H1 (cell line): ENCODE measurements at regions not wholly inside any gene's neighbourhood (a gene's known extent, or its start where the extent isn't known, plus 50 kb on each side); places are given as distances from the start of the nearest gene placed in this dataset.

ENCODE experiments used
- CBX5 ChIP-seq: fragments of 300-800, 300-1000 bp; sonication (generic); IDR thresholded peaks from 2 replicates; pipeline ENCODE4 v1.7.1; 2016; ENCODE audit warnings: antibody characterized with exemption, low read length, low read depth
- CHD7 ChIP-seq: fragments of 300-600 bp; sonication (generic); IDR thresholded peaks from 2 replicates; pipeline ENCODE4 v1.7.1; 2012; ENCODE audit warnings: low read length, moderate library complexity, mild to moderate bottlenecking, inconsistent platforms; ENCODE audit not compliant: insufficient replicate concordance
- EZH2 ChIP-seq: fragments of 200-600 bp; sonication (generic); IDR thresholded peaks from 2 replicates; pipeline ENCODE4 v1.7.1; 2012; ENCODE audit warnings: low read depth, mild to moderate bottlenecking, moderate library complexity, low read length, inconsistent platforms; ENCODE audit not compliant: severe bottlenecking
- GABPA ChIP-seq: IDR thresholded peaks from 2 replicates; pipeline ENCODE4 v1.6.1; 2011; ENCODE audit warnings: mild to moderate bottlenecking, low read length, moderate library complexity, borderline replicate concordance; ENCODE audit not compliant: insufficient read depth
- HDAC2 ChIP-seq, 2 experiments: fragments of 300-600 bp in 1 of 2; sonication (generic) in 1 of 2; IDR thresholded peaks; 2 replicates each; pipeline ENCODE4 v1.6.1; 2011 to 2012; ENCODE audit warnings: low read depth in 2 of 2, low read length in 2 of 2, mild to moderate bottlenecking in 2 of 2, moderate library complexity in 2 of 2, borderline replicate concordance in 1 of 2, inconsistent platforms in 1 of 2
- SAP30 ChIP-seq: fragments of 300-600 bp; sonication (generic); IDR thresholded peaks from 2 replicates; pipeline ENCODE4 v1.7.1; 2012; ENCODE audit warnings: low read length, moderate library complexity, mild to moderate bottlenecking, inconsistent platforms; ENCODE audit not compliant: insufficient read depth, insufficient replicate concordance

- no peak for TF ChIP-seq CHD7
- TF ChIP-seq GABPA = no peak
- no peak for TF ChIP-seq SAP30
- no peak for TF ChIP-seq EZH2
- no peak for TF ChIP-seq CBX5
- no peak for TF ChIP-seq HDAC2 (IDR thresholded peaks at IDR 0.05; ENCODE audit: borderline replicate concordance in 1 of 2, low read depth in 2 of 2, low read length in 2 of 2)
Observed at GRCh38 chr6:100185615-100186014, 191.6 kb upstream of the MCHR2 start (continued).
